ENCODE measurements at regions not wholly inside any gene's neighbourhood (a gene's known extent, or its start where the extent isn't known, plus 50 kb on each side); places are given as distances from the start of the nearest gene placed in this dataset.

DNA sequence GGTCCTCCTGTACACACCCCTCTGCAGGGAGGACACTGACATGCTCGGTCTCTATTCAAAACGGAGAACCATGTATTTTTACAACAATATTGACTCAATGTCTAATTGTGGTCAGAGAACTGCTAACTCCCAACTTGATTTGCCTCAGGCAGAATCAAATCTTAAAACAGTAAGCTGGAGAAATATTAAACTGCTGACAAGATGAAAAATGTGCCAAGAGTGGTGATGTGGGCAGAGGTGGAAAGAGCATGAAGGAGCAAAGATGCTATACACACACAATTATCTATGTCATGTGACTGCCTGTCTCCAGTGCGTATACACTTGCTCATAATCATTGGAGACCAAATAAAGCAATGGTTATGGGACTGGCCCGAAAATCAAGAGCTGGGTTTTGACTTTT lies 556.1 kb upstream of the ZNF608 start:
- Mint-ChIP-seq H3K27ac (no peak overlapping the region), H3K36me3 (ENCODE audit: low read depth) (no peaks in the 10 kb centered on the region), H3K4me1 (no peaks in the 10 kb centered on the region), H3K9me3 (no peaks in the 10 kb centered on the region), H3K27me3 (no peaks in the 10 kb centered on the region), H3K4me3 (no peak overlapping the region)
- no peak for ATAC-seq (replicated peaks)

DNA sequence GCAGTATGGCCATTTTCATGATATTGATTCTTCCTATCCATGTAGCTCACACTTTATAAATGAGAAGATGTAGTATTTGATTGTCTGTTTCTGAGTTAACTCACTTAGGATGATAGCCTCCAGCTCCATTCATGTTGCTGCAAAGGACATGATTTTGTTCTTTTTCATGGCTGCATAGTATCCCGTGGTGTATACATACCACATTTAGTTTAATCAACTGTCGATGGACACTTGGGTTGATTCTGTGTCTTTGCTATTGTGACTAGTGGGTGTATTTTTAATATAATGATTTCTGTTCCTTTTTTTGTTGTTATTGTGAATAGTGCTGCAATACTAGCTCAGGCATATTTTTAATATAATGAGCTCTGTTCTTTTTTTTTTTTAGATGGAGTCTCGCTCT lies 560.3 kb upstream of the ZNF608 start:
- Mint-ChIP-seq H3K36me3 (ENCODE audit: low read depth) (no peaks in the 10 kb centered on the region), H3K27me3 (no peaks in the 10 kb centered on the region), H3K9me3 (peaks cover 12% of the 10 kb centered on the region), H3K27ac (no peak overlapping the region), H3K4me3 (no peak overlapping the region), H3K4me1 (no peaks in the 10 kb centered on the region)
- ATAC-seq (replicated peaks) = no peak

DNA sequence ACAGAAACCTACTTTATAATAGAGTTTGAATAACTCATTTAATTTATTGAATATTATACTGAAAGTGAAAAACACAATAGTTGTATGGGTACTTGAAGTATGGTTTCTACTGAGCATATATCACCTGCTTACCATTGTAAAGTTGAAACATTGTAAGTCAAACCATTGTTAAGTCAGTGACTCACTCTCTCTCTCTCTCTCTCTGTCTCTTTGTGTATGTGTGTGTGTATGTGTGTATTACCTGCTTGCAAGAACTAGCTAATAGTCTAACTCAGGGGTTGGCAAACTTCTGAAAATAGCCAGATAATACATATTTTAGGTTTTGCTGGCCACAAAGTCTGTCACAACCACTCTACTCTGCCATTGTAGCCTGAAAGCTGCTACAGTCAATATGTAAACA lies 564.3 kb upstream of the ZNF608 start:
- H3K27ac Mint-ChIP-seq = no peak overlapping the region
- no peaks in the 10 kb centered on the region for H3K4me1 Mint-ChIP-seq
- no peak overlapping the region for H3K4me3 Mint-ChIP-seq
- H3K27me3 Mint-ChIP-seq = no peaks in the 10 kb centered on the region
- H3K9me3 Mint-ChIP-seq = peaks cover 20% of the 10 kb centered on the region
- no peaks in the 10 kb centered on the region for H3K36me3 Mint-ChIP-seq (ENCODE audit: low read depth)
- ATAC-seq (replicated peaks) = no peak

DNA sequence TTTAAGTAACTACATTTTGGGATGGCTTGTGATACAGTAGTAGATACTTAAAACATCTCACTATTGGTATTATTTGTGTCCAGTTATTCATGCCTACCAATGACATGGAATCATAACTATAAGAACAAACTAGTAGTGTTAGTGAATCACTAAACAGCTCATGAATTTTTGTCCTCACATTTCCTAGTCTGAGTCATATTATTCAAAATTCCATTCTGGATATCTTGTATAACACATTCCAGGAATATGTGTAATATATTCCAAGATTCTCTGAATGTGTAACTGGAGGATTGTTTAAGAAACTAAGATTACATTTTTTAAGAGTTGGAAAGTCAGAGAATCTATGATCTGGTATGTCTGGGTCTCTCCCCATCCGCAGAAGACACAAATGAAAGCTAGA lies 565.3 kb upstream of the ZNF608 start:
- peaks cover 20% of the 10 kb centered on the region for H3K9me3 Mint-ChIP-seq
- H3K27me3 Mint-ChIP-seq = no peaks in the 10 kb centered on the region
- H3K4me3 Mint-ChIP-seq = no peak overlapping the region
- no peak overlapping the region for H3K27ac Mint-ChIP-seq
- no peaks in the 10 kb centered on the region for H3K4me1 Mint-ChIP-seq
- ATAC-seq (replicated peaks) = no peak
- no peaks in the 10 kb centered on the region for H3K36me3 Mint-ChIP-seq (ENCODE audit: low read depth)

DNA sequence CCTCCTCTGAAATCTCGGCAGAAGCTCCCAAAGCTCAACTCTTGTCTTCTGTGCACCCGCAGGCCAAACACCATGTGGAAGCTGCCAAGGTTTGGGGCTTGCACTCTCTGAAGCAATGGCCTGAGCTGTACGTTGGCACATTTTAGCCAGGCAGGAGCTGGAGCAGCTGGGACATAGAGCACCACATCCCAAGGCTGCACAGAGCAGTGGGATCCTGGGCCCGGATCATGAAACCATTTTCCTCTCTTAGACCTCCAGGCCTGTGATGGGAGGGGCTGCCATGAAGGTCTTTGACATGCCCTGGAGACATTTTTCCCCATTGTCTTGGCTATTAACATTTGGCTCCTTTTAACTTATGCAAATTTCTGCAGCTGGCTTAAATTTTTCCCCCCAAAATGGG lies 567.1 kb upstream of the ZNF608 start:
- no peak overlapping the region for H3K27ac Mint-ChIP-seq
- no peaks in the 10 kb centered on the region for H3K27me3 Mint-ChIP-seq
- H3K4me1 Mint-ChIP-seq = no peaks in the 10 kb centered on the region
- no peak for ATAC-seq (replicated peaks)
- no peak overlapping the region for H3K4me3 Mint-ChIP-seq
- H3K36me3 Mint-ChIP-seq (ENCODE audit: low read depth) = no peaks in the 10 kb centered on the region
- peaks cover 13% of the 10 kb centered on the region for H3K9me3 Mint-ChIP-seq

DNA sequence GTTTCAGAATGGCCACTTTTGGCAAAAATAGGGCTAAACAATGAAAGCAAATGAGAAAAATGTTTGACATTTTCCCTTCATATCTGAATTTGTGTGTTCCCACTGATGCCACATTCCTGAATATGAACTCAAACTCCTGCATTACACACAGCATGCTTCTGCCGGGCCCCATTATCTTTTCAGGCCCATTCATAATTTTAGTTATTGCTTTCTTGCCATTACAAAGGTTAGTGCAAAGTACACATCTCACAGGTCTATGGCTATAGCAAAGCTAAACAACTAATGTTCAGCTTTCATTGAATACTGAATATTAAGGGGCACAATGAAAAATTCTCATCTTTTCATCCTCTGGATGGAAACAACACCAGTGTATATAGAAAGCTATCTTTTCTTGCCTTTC lies 568.9 kb upstream of the ZNF608 start:
- no peak overlapping the region for H3K27ac Mint-ChIP-seq
- no peak for ATAC-seq (replicated peaks)
- no peak overlapping the region for H3K4me3 Mint-ChIP-seq
- no peaks in the 10 kb centered on the region for H3K36me3 Mint-ChIP-seq (ENCODE audit: low read depth)
- H3K27me3 Mint-ChIP-seq = no peaks in the 10 kb centered on the region
- no peaks in the 10 kb centered on the region for H3K4me1 Mint-ChIP-seq
- H3K9me3 Mint-ChIP-seq = peaks cover 17% of the 10 kb centered on the region

DNA sequence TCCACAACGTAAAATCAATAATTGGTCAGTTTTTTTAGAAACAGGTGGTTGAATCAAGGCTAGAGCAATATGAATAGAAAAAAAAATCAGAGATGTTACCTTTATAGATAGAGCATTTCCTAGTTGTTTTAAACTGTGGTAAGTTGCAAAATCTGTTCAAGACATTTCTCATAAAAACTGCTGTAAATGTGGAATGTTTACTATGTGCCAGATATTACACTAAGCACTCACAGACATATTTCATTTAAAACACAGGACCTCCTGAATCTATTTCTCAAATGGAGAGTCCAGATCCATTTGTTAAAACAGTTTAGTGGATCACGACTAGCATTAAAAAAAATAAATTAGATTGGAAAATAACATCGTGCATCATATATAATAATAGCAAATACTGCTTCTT lies 570.0 kb upstream of the ZNF608 start:
- Mint-ChIP-seq H3K4me1 (no peaks in the 10 kb centered on the region), H3K27me3 (no peaks in the 10 kb centered on the region), H3K9me3 (peaks cover 14% of the 10 kb centered on the region), H3K4me3 (no peak overlapping the region), H3K27ac (no peak overlapping the region), H3K36me3 (ENCODE audit: low read depth) (no peaks in the 10 kb centered on the region)
- ATAC-seq (replicated peaks) = no peak

DNA sequence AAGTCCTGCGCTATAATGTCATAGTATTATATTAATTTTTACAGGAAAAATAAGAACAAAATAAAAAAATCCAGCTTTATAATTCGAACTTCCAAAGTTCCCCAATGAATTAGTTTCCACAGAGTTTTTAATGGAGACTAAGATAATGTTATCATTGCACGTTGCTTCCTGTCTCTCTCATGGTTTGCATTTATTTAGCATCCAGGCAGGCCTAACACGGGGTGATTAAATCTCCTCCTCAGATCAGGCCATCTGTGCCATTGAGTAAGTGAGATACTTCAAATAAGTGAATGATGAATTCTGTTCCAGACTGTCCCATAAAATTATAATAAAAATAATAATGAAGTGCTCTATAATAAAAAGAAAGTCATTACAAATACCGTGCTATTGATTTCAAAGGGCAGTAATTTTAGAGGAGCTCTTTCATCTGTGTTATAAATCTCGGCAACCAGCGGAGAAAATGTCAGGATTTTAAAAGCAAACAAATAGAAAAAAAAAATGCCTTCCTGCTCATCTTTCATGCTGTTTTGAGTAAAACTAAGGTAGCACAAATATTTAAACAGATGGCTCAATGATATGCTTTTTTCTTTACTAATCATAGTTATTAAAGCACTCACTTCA lies 570.6 kb upstream of the ZNF608 start:
- Mint-ChIP-seq H3K36me3 (ENCODE audit: low read depth) (no peaks in the 10 kb centered on the region), H3K27ac (no peak overlapping the region), H3K4me3 (no peak overlapping the region), H3K4me1 (no peaks in the 10 kb centered on the region), H3K27me3 (no peaks in the 10 kb centered on the region), H3K9me3 (peaks cover 18% of the 10 kb centered on the region)
- ATAC-seq (replicated peaks) = no peak

DNA sequence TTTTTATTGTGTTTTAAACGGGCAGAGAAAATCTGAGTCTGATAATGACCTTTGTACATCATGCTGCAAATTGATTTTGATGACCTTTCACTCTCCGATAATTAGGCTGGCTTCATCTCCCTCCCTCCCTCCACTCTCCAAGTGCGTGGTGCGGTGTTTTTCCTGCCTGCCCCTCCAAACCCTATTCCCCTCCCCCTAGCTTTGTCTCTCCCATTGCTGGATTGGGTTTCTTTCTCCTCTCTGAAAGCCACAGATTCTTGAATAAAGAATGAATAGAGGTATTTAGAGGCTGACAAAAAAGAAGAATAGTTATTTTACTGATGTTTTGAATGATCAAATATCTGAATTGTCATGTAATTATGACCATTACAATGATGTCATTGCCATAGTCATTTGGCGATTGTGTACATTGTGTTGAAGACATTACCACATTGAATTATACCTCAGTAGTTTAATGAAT lies 571.1 kb upstream of the ZNF608 start:
- Mint-ChIP-seq H3K4me1 (no peaks in the 10 kb centered on the region), H3K36me3 (ENCODE audit: low read depth) (no peaks in the 10 kb centered on the region), H3K27ac (no peak overlapping the region), H3K9me3 (peaks cover 18% of the 10 kb centered on the region), H3K4me3 (no peak overlapping the region), H3K27me3 (no peaks in the 10 kb centered on the region)
- ATAC-seq (replicated peaks) = no peak

DNA sequence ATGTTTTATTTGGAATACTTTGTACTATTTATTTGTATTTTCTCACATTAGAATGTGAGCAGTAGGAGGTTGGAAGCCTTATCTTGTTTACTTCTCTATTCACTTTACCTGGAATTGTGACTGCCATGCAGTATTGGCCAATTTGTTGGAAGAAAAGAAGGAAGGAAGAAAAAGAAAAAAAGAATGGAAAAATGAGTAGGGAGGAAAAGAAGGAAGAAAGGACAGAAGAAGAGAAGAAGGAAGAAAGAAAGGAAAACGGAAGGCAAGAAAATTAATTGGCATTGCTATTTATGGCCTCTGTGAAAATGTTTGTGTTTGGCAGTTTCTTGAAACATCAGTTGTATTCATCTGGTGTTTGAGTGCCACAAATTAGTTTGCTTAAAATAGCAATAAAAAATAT lies 575.2 kb upstream of the ZNF608 start:
- H3K27ac Mint-ChIP-seq = no peak overlapping the region
- peaks cover 9% of the 10 kb centered on the region for H3K9me3 Mint-ChIP-seq
- H3K4me1 Mint-ChIP-seq = no peaks in the 10 kb centered on the region
- H3K27me3 Mint-ChIP-seq = no peaks in the 10 kb centered on the region
- H3K4me3 Mint-ChIP-seq = no peak overlapping the region
- H3K36me3 Mint-ChIP-seq (ENCODE audit: low read depth) = no peaks in the 10 kb centered on the region
- no peak for ATAC-seq (replicated peaks)

DNA sequence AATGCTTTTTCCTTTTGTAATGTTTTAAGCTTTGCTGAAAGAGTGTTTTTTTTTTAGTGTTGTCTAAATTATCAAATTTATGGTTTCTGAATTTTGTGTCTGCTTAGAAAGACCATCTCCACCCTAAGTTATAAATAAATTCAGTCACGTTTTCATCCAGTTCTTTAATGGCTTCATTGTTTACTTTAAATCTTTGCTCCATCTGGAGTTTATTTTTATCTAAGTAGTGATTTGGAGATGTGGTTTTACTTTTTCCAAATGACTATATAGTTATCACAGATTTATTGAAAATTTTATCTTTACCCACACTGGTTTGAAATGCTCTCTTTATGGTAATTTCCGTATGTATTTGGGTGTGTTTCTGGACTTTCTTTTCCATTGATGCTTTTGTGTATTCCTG lies 577.2 kb upstream of the ZNF608 start:
- H3K9me3 Mint-ChIP-seq = peaks cover 16% of the 10 kb centered on the region
- H3K27ac Mint-ChIP-seq = no peak overlapping the region
- H3K4me3 Mint-ChIP-seq = no peak overlapping the region
- ATAC-seq (replicated peaks) = no peak
- no peaks in the 10 kb centered on the region for H3K27me3 Mint-ChIP-seq
- no peaks in the 10 kb centered on the region for H3K4me1 Mint-ChIP-seq
- no peaks in the 10 kb centered on the region for H3K36me3 Mint-ChIP-seq (ENCODE audit: low read depth)

DNA sequence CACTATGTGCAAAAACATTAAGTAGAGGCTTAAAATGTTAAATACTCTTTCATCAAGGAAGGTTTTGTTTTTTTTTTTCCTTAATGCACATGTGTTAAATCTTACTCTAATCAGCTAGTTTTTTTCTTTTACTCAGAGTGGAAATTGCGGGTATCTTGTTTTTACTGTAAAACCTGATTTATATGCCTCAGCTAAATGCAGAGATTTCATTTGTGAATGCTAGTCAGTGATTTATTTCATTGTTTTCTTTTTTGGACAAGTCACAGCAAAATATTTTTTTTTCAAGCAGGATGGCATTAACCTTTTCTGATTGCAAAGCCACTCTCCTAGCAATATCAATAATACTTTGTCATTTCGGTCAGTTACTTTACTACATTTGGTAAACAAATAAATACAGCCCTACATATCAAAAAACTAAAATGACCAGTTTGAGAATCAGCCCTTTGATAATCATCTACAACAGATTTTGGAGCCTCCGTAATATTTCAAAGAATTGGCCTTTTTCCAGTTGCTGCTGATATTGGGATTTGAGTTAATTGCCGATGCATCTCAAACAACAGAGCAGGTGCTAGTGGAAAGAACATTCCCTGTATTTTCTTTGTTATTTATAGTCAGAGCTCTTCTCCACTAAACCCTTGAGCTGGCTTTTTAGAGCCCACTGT lies 579.2 kb upstream of the ZNF608 start:
- no peak for ATAC-seq (replicated peaks)
- Mint-ChIP-seq H3K27ac (no peak overlapping the region), H3K4me1 (no peaks in the 10 kb centered on the region), H3K27me3 (no peaks in the 10 kb centered on the region), H3K36me3 (ENCODE audit: low read depth) (no peaks in the 10 kb centered on the region), H3K4me3 (no peak overlapping the region), H3K9me3 (peaks cover 15% of the 10 kb centered on the region)

DNA sequence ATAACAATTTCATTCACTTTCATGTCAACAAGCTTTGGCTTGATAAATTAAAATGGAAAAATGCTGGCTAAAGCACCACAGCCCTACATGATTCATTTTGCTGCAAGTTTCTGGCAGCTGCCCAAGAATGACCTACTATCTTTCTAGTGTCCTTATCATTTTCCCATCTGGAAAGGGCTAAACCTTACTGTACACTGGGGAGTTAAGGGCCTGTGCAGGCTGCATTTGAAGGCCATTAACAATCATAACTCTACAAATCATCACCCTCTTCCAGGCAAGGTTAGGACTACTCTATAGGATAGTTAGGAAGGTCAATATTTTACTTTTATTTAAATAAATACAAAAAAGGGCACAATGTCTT lies 579.7 kb upstream of the ZNF608 start:
- no peaks in the 10 kb centered on the region for H3K36me3 Mint-ChIP-seq (ENCODE audit: low read depth)

DNA sequence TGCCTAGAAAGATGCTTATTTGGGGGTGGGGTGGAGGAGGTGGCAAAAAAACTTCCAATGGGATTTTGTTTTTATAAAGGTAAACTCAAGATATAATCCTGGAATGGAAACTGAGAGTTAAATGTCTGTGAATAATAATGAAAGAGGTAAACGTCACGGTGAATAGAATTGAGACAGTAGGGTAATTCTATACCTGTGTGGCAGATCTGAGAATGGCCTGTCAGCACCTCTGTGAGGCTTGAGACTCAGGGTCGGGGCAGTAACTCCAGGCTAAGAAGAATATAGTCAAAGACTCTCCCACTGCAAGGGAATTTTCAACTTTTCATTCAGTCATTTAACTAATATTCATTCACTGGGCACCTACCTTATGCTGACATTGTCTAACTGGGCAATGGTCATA lies 581.2 kb upstream of the ZNF608 start:
- no peaks in the 10 kb centered on the region for H3K4me1 Mint-ChIP-seq
- no peak overlapping the region for H3K4me3 Mint-ChIP-seq
- peaks cover 10% of the 10 kb centered on the region for H3K9me3 Mint-ChIP-seq
- H3K27me3 Mint-ChIP-seq = no peaks in the 10 kb centered on the region
- ATAC-seq (replicated peaks) = no peak
- H3K27ac Mint-ChIP-seq = no peak overlapping the region
- H3K36me3 Mint-ChIP-seq (ENCODE audit: low read depth) = no peaks in the 10 kb centered on the region

More for the DNA sequence above, 579.7 kb upstream of the ZNF608 start:
- H3K27me3 Mint-ChIP-seq = no peaks in the 10 kb centered on the region
- H3K4me1 Mint-ChIP-seq = no peaks in the 10 kb centered on the region
- ATAC-seq (replicated peaks) = no peak
- peaks cover 15% of the 10 kb centered on the region for H3K9me3 Mint-ChIP-seq
- H3K4me3 Mint-ChIP-seq = no peak overlapping the region
- no peak overlapping the region for H3K27ac Mint-ChIP-seq

DNA sequence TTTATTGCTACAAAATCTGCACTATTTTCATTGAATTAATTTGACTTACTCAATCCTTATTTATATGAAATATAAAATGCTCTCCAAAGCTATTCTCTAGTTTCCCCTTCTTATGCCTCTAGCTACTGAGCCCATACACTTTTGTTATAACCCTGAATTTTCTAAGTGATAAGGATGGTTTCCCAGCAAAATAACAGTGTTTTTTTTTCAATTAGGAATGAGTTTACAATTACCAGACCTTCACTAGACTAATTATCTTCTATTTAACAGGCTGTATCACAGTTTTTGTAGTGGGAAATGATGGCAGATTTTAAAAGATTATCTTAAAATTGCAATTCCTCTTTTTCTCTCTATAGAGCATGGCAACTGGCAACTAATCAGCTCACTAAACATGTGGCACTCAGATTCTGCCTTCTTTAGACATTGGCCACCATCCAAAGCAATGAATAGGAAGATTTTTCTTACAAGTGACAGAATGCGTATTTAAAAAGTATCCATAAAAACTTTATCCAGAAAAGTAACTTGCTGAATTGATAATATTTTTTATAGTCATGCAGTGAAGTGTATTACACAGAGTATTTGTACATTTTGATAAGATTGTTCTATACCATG lies 585.7 kb upstream of the ZNF608 start:
- Mint-ChIP-seq H3K27me3 (no peaks in the 10 kb centered on the region), H3K9me3 (peaks cover 14% of the 10 kb centered on the region), H3K27ac (no peak overlapping the region), H3K4me3 (no peak overlapping the region), H3K4me1 (no peaks in the 10 kb centered on the region), H3K36me3 (ENCODE audit: low read depth) (no peaks in the 10 kb centered on the region)
- no peak for ATAC-seq (replicated peaks)

Measured in activated T-helper 17 cell treated with anti-CD3 and anti-CD28 coated beads, Interleukin-2, amount 50 U/mL, for 72 hours (primary cell).